Cerebellar nuclear complex (tissue), 1 donor: ENCODE measurements at regions not wholly inside any gene's neighbourhood (a gene's known extent, or its start where the extent isn't known, plus 50 kb on each side); places are given as distances from the start of the nearest gene placed in this dataset.
"Not testable (repeated sequence)": the region's sequence is repeated elsewhere in the genome, so short reads cannot be mapped to it uniquely, and the experiment has no call there.

Source experiments
- DNase-seq, 2 experiments: peaks; one replicate each; lab custom pipeline; 2025; lab: John Stamatoyannopoulos, UW

DNA sequence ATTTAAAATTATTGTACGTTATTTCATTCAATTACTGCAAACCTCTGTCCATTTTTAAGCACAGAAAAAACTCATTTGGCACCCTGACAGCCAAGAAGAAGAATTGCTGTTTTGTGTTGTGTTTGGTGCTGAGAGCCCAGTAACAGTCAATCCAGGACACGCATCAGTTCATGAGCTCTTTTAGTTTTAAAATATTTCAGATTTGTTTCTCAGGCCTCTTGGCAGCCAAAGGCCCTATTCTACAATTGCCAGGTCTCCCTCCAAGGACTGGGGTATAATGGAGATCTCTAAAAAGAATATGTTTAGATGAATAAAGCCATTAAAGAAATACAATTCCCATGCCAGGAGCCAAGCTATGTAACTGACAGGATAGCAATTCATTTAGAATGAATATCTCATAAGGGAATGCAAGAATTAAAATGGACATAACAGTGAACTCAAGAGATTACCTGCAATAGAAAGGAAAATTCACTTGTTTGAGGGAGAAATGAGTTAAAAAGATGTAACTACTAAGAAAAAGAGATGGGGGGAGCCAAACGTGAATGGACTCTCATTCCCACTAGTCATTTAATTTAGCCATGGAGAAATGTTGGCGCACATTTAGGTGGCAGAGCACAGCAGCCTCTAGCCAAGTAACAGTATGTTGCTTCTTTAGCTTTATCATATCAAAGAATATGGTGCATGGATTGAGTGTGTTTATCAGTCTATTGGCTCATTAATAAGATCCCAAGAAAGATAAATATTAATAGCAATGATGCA lies 140.6 kb upstream of the PELI2 start:
- no peak for DNase-seq

- DNase-seq = peak in 1 of 2 experiments; percentile 29
Measured at GRCh38 chr14:55979096-55979495, 139.1 kb upstream of the PELI2 start.

DNA sequence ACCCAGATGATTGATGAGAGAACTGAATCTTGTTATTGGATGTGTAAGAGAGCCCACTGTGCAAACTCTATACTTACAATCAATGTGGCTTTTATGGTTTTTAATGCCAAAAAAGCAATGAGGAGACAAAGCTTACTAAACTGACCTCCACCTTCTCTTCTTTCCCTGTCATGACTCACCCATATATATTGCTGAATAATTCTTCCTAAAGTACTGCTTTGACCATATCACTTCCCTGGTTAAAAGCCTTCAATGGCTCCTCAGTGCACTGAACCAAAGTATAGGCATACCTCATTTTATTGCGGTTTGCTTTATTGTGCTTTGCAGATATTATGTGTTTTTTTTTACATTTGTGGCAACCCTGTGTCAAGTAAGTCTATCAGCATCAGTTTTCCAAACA lies 138.4 kb upstream of the PELI2 start:
- no peak for DNase-seq

DNA sequence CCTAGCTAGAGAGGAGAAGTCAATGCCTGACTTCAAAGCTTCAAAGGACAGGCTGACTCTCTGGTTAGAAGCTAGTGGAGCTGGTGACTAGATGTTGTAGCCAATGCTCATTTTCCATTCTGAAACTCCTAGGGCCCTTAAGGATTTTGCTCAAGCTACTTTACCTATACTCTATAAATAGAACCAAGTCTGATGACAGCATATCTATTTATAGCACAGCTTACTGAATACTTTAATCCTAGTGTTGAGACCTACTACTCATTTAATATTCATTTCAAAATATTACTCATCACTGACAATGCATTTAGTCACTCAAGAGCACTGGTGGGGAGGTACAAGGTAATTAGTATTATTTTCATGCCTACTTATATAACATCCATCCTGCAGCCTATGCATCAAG lies 137.2 kb upstream of the PELI2 start:
- no peak for DNase-seq

- no peak for DNase-seq
Measured at GRCh38 chr14:55986069-55986468, 132.1 kb upstream of the PELI2 start.

- DNase-seq = no peak
Measured at GRCh38 chr14:56000846-56001245, 117.4 kb upstream of the PELI2 start.

- DNase-seq = no peak
Measured at GRCh38 chr14:56002342-56002741, 115.9 kb upstream of the PELI2 start.

GRCh38 chr14:56002876-56003625 lies 115.2 kb upstream of the PELI2 start:
- no peak for DNase-seq

- DNase-seq = no peak
Measured at GRCh38 chr14:56004323-56004722, 113.9 kb upstream of the PELI2 start.

DNA sequence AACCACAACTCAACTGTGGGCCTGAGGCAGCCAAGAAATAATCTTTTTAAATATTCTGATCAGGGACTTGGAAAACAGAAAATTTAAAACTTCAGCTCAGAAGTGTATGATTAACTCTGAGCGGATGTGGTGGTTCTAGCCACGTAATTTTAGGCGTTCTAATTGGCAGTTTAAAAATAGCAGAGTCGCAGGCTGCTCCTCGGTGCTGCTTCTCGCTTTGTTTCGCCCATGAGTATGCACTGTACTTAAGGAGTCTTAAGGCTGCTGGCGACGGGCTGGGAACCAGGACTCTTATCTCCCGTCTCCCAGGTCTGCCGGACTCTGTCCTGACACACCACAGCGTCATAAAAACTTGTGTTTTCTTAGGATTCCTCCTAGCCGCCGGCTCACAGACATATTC lies 113.4 kb upstream of the PELI2 start:
- no peak for DNase-seq

- no peak for DNase-seq
Measured at GRCh38 chr14:56005191-56006053, 112.8 kb upstream of the PELI2 start.

- DNase-seq = not testable (repeated sequence)
Measured at GRCh38 chr14:56007491-56007890, 110.7 kb upstream of the PELI2 start.

- no peak for DNase-seq
Measured at GRCh38 chr14:56008150-56008549, 110.1 kb upstream of the PELI2 start.

GRCh38 chr14:56008661-56009060 lies 109.5 kb upstream of the PELI2 start:
- DNase-seq = not testable (repeated sequence)

GRCh38 chr14:56023661-56024081 lies 94.5 kb upstream of the PELI2 start:
- DNase-seq = no peak

- DNase-seq = peak in 1 of 2 experiments; percentile 35
Measured at GRCh38 chr14:56025191-56025590, 93.0 kb upstream of the PELI2 start.

GRCh38 chr14:56026506-56026905 lies 91.7 kb upstream of the PELI2 start:
- no peak for DNase-seq

DNA sequence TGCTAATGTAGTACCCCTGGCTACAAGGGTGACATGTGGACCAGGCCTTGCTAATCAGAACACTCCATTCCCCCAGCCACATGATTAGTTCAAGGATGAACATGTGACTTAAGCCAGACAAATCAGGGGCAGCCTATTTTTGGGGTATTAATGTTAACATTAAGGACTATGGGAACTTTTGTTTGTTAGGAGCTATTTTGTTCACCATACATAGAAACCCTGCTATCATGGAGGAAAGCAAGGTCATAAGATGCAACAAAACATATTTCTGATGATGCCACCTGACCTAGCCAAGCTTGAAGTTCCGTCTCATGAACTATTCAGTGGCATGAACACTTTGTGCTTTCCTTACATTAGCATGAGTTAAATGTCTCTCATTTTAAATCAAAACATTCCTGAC lies 90.8 kb upstream of the PELI2 start:
- DNase-seq = no peak

- no peak for DNase-seq
Measured at GRCh38 chr14:56027916-56028712, 90.1 kb upstream of the PELI2 start.

GRCh38 chr14:56036353-56036752 lies 81.9 kb upstream of the PELI2 start:
- DNase-seq = no peak

DNA sequence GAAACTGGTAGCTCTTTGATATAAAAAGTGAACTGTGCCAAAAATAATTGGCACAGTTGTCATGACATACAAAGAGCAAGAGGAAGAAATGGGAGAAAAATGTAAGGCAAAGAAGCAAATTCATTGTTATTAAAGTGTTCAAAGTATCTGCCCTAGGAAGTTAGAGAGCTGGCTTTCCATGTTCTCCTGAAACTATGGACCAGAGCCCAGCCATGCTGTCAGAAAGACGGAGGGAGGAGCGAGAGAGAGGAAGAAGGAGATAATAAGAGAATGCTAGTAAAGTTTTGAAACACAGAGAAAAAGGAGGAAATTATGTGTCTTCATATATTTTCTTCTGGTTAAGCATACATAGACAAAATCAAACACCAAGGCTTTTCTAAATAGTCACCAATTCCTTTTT lies 78.1 kb upstream of the PELI2 start:
- DNase-seq = no peak

- DNase-seq = no peak
Measured at GRCh38 chr14:56044196-56044595, 74.0 kb upstream of the PELI2 start.
